ENCODE measurements at regions not wholly inside any gene's neighbourhood (a gene's known extent, or its start where the extent isn't known, plus 50 kb on each side); places are given as distances from the start of the nearest gene placed in this dataset.

- Histone ChIP-seq H3K27me3 (ENCODE audit: control insufficient read depth in 3 of 3, insufficient read depth in 3 of 3, low read length in 3 of 3) (no peaks in the 10 kb centered on the region), H3K36me3 (ENCODE audit: control insufficient read depth in 3 of 3, insufficient read depth in 3 of 3, low read length in 3 of 3) (no peaks in the 10 kb centered on the region), H3K27ac (ENCODE audit: low read depth, low read length) (no peak overlapping the region), H3K4me1 (ENCODE audit: control insufficient read depth in 3 of 3, insufficient read depth in 3 of 3, low read length in 3 of 3) (no peaks in the 10 kb centered on the region), H3K9ac (ENCODE audit: low read depth in 1 of 3, low read length in 3 of 3) (no peak overlapping the region), H3K4me3 (ENCODE audit: low read length in 3 of 3) (no peak overlapping the region), H3K9me3 (ENCODE audit: control insufficient read depth in 3 of 3, low read length in 3 of 3) (no peaks in the 10 kb centered on the region)
Observed at GRCh38 chr1:82932207-82932606, 1066.7 kb downstream of the TTLL7 start.

GRCh38 chr1:82931006-82931405 is 1067.9 kb downstream of the TTLL7 start:
- H3K27ac ChIP-seq (ENCODE audit: low read depth, low read length) = no peak overlapping the region
- H3K9me3 ChIP-seq (ENCODE audit: control insufficient read depth in 3 of 3, low read length in 3 of 3) = no peaks in the 10 kb centered on the region
- H3K36me3 ChIP-seq (ENCODE audit: control insufficient read depth in 3 of 3, insufficient read depth in 3 of 3, low read length in 3 of 3) = no peaks in the 10 kb centered on the region
- H3K4me3 ChIP-seq (ENCODE audit: low read length in 3 of 3) = no peak overlapping the region
- H3K27me3 ChIP-seq (ENCODE audit: control insufficient read depth in 3 of 3, insufficient read depth in 3 of 3, low read length in 3 of 3) = no peaks in the 10 kb centered on the region
- no peak overlapping the region for H3K9ac ChIP-seq (ENCODE audit: low read depth in 1 of 3, low read length in 3 of 3)
- H3K4me1 ChIP-seq (ENCODE audit: control insufficient read depth in 3 of 3, insufficient read depth in 3 of 3, low read length in 3 of 3) = no peaks in the 10 kb centered on the region

- Histone ChIP-seq H3K27me3 (ENCODE audit: control insufficient read depth in 3 of 3, insufficient read depth in 3 of 3, low read length in 3 of 3) (no peaks in the 10 kb centered on the region), H3K27ac (ENCODE audit: low read depth, low read length) (no peak overlapping the region), H3K9ac (ENCODE audit: low read depth in 1 of 3, low read length in 3 of 3) (no peak overlapping the region), H3K9me3 (ENCODE audit: control insufficient read depth in 3 of 3, low read length in 3 of 3) (no peaks in the 10 kb centered on the region), H3K4me1 (ENCODE audit: control insufficient read depth in 3 of 3, insufficient read depth in 3 of 3, low read length in 3 of 3) (no peaks in the 10 kb centered on the region), H3K4me3 (ENCODE audit: low read length in 3 of 3) (no peak overlapping the region), H3K36me3 (ENCODE audit: control insufficient read depth in 3 of 3, insufficient read depth in 3 of 3, low read length in 3 of 3) (no peaks in the 10 kb centered on the region)
Observed at GRCh38 chr1:82927753-82928152, 1071.2 kb downstream of the TTLL7 start.

- no peaks in the 10 kb centered on the region for H3K27me3 ChIP-seq (ENCODE audit: control insufficient read depth in 3 of 3, insufficient read depth in 3 of 3, low read length in 3 of 3)
- no peaks in the 10 kb centered on the region for H3K36me3 ChIP-seq (ENCODE audit: control insufficient read depth in 3 of 3, insufficient read depth in 3 of 3, low read length in 3 of 3)
- no peaks in the 10 kb centered on the region for H3K9me3 ChIP-seq (ENCODE audit: control insufficient read depth in 3 of 3, low read length in 3 of 3)
- H3K4me1 ChIP-seq (ENCODE audit: control insufficient read depth in 3 of 3, insufficient read depth in 3 of 3, low read length in 3 of 3) = no peaks in the 10 kb centered on the region
- H3K9ac ChIP-seq (ENCODE audit: low read depth in 1 of 3, low read length in 3 of 3) = no peak overlapping the region
- no peak overlapping the region for H3K4me3 ChIP-seq (ENCODE audit: low read length in 3 of 3)
- no peak overlapping the region for H3K27ac ChIP-seq (ENCODE audit: low read depth, low read length)
Observed at GRCh38 chr1:82924666-82925065, 1074.3 kb downstream of the TTLL7 start.

- no peak overlapping the region for H3K4me3 ChIP-seq (ENCODE audit: low read length in 3 of 3)
- H3K36me3 ChIP-seq (ENCODE audit: control insufficient read depth in 3 of 3, insufficient read depth in 3 of 3, low read length in 3 of 3) = no peaks in the 10 kb centered on the region
- no peak overlapping the region for H3K27ac ChIP-seq (ENCODE audit: low read depth, low read length)
- H3K9ac ChIP-seq (ENCODE audit: low read depth in 1 of 3, low read length in 3 of 3) = no peak overlapping the region
- peaks cover 0 to 3% (median 0%) of the 10 kb centered on the region in 3 donors for H3K4me1 ChIP-seq (ENCODE audit: control insufficient read depth in 3 of 3, insufficient read depth in 3 of 3, low read length in 3 of 3)
- no peaks in the 10 kb centered on the region for H3K9me3 ChIP-seq (ENCODE audit: control insufficient read depth in 3 of 3, low read length in 3 of 3)
- H3K27me3 ChIP-seq (ENCODE audit: control insufficient read depth in 3 of 3, insufficient read depth in 3 of 3, low read length in 3 of 3) = no peaks in the 10 kb centered on the region
Observed at GRCh38 chr1:82923931-82924330, 1075.0 kb downstream of the TTLL7 start.

- Histone ChIP-seq H3K27me3 (ENCODE audit: control insufficient read depth in 3 of 3, insufficient read depth in 3 of 3, low read length in 3 of 3) (no peaks in the 10 kb centered on the region), H3K9me3 (ENCODE audit: control insufficient read depth in 3 of 3, low read length in 3 of 3) (no peaks in the 10 kb centered on the region), H3K4me1 (ENCODE audit: control insufficient read depth in 3 of 3, insufficient read depth in 3 of 3, low read length in 3 of 3) (peaks cover 0 to 3% (median 0%) of the 10 kb centered on the region in 3 donors), H3K4me3 (ENCODE audit: low read length in 3 of 3) (no peak overlapping the region), H3K27ac (ENCODE audit: low read depth, low read length) (no peak overlapping the region), H3K9ac (ENCODE audit: low read depth in 1 of 3, low read length in 3 of 3) (no peak overlapping the region), H3K36me3 (ENCODE audit: control insufficient read depth in 3 of 3, insufficient read depth in 3 of 3, low read length in 3 of 3) (no peaks in the 10 kb centered on the region)
Observed at GRCh38 chr1:82921759-82922158, 1077.2 kb downstream of the TTLL7 start.

GRCh38 chr1:82920418-82921248 is 1078.3 kb downstream of the TTLL7 start:
- Histone ChIP-seq H3K36me3 (ENCODE audit: control insufficient read depth in 3 of 3, insufficient read depth in 3 of 3, low read length in 3 of 3) (no peaks in the 10 kb centered on the region), H3K27ac (ENCODE audit: low read depth, low read length) (no peak overlapping the region), H3K4me3 (ENCODE audit: low read length in 3 of 3) (no peak overlapping the region), H3K4me1 (ENCODE audit: control insufficient read depth in 3 of 3, insufficient read depth in 3 of 3, low read length in 3 of 3) (peaks cover 0 to 3% (median 0%) of the 10 kb centered on the region in 3 donors), H3K9me3 (ENCODE audit: control insufficient read depth in 3 of 3, low read length in 3 of 3) (no peaks in the 10 kb centered on the region), H3K9ac (ENCODE audit: low read depth in 1 of 3, low read length in 3 of 3) (no peak overlapping the region), H3K27me3 (ENCODE audit: control insufficient read depth in 3 of 3, insufficient read depth in 3 of 3, low read length in 3 of 3) (no peaks in the 10 kb centered on the region)

GRCh38 chr1:82919837-82920236 is 1079.1 kb downstream of the TTLL7 start:
- H3K36me3 ChIP-seq (ENCODE audit: control insufficient read depth in 3 of 3, insufficient read depth in 3 of 3, low read length in 3 of 3) = no peaks in the 10 kb centered on the region
- H3K9me3 ChIP-seq (ENCODE audit: control insufficient read depth in 3 of 3, low read length in 3 of 3) = no peaks in the 10 kb centered on the region
- peaks cover 0 to 3% (median 0%) of the 10 kb centered on the region in 3 donors for H3K4me1 ChIP-seq (ENCODE audit: control insufficient read depth in 3 of 3, insufficient read depth in 3 of 3, low read length in 3 of 3)
- H3K9ac ChIP-seq (ENCODE audit: low read depth in 1 of 3, low read length in 3 of 3) = no peak overlapping the region
- H3K4me3 ChIP-seq (ENCODE audit: low read length in 3 of 3) = no peak overlapping the region
- H3K27me3 ChIP-seq (ENCODE audit: control insufficient read depth in 3 of 3, insufficient read depth in 3 of 3, low read length in 3 of 3) = no peaks in the 10 kb centered on the region
- no peak overlapping the region for H3K27ac ChIP-seq (ENCODE audit: low read depth, low read length)

GRCh38 chr1:82907313-82907712 is 1091.6 kb downstream of the TTLL7 start:
- Histone ChIP-seq H3K9ac (ENCODE audit: low read depth in 1 of 3, low read length in 3 of 3) (no peak overlapping the region), H3K36me3 (ENCODE audit: control insufficient read depth in 3 of 3, insufficient read depth in 3 of 3, low read length in 3 of 3) (no peaks in the 10 kb centered on the region), H3K4me3 (ENCODE audit: low read length in 3 of 3) (no peak overlapping the region), H3K9me3 (ENCODE audit: control insufficient read depth in 3 of 3, low read length in 3 of 3) (no peaks in the 10 kb centered on the region), H3K4me1 (ENCODE audit: control insufficient read depth in 3 of 3, insufficient read depth in 3 of 3, low read length in 3 of 3) (no peaks in the 10 kb centered on the region), H3K27ac (ENCODE audit: low read depth, low read length) (no peak overlapping the region), H3K27me3 (ENCODE audit: control insufficient read depth in 3 of 3, insufficient read depth in 3 of 3, low read length in 3 of 3) (no peaks in the 10 kb centered on the region)

GRCh38 chr1:82903626-82904025 is 1095.3 kb downstream of the TTLL7 start:
- Histone ChIP-seq H3K4me1 (ENCODE audit: control insufficient read depth in 3 of 3, insufficient read depth in 3 of 3, low read length in 3 of 3) (no peaks in the 10 kb centered on the region), H3K36me3 (ENCODE audit: control insufficient read depth in 3 of 3, insufficient read depth in 3 of 3, low read length in 3 of 3) (no peaks in the 10 kb centered on the region), H3K27me3 (ENCODE audit: control insufficient read depth in 3 of 3, insufficient read depth in 3 of 3, low read length in 3 of 3) (no peaks in the 10 kb centered on the region), H3K9ac (ENCODE audit: low read depth in 1 of 3, low read length in 3 of 3) (no peak overlapping the region), H3K4me3 (ENCODE audit: low read length in 3 of 3) (no peak overlapping the region), H3K27ac (ENCODE audit: low read depth, low read length) (no peak overlapping the region), H3K9me3 (ENCODE audit: control insufficient read depth in 3 of 3, low read length in 3 of 3) (no peaks in the 10 kb centered on the region)

Data from skeletal muscle tissue (tissue), 3 donors.